Activated CD8-positive, alpha-beta memory T cell treated with anti-CD3 and anti-CD28 coated beads, Interleukin-2, amount 10 ng/mL, durations not matched to agents 7 days and 5 days (primary cell): ENCODE measurements at regions not wholly inside any gene's neighbourhood (a gene's known extent, or its start where the extent isn't known, plus 50 kb on each side); places are given as distances from the start of the nearest gene placed in this dataset.

ENCODE experiments used
- ATAC-seq: fragments of 150-1000 bp; cut with Tn5 transposase; one replicate; pipeline ENCODE4 v1.10.0; 2021; ENCODE audit warnings: moderate library complexity
- CTCF ChIA-PET: fragments of 350-600 bp; sonication (Branson Sonifier 250); formaldehyde crosslinking; loops from one replicate; lab custom pipeline; 2021; ENCODE audit warnings: antibody characterized with exemption; lab: Charles Lee
- DNase-seq: peaks from one replicate; pipeline ENCODE4 v3.0.0-alpha.2; 2020
- H3K27ac Mint-ChIP-seq: one replicate; pipeline ENCODE4 v1.8.0; 2021; ENCODE audit warnings: mild to moderate bottlenecking, mixed read lengths
- H3K27me3 Mint-ChIP-seq: one replicate; pipeline ENCODE4 v1.8.0; 2021; ENCODE audit warnings: mixed read lengths
- H3K36me3 Mint-ChIP-seq: one replicate; pipeline ENCODE4 v1.8.0; 2021; ENCODE audit warnings: mild to moderate bottlenecking, mixed read lengths
- H3K4me1 Mint-ChIP-seq: one replicate; pipeline ENCODE4 v1.8.0; 2021; ENCODE audit warnings: mixed read lengths
- H3K4me3 Mint-ChIP-seq: one replicate; pipeline ENCODE4 v1.8.0; 2021; ENCODE audit warnings: mild to moderate bottlenecking, moderate library complexity, mixed read lengths
- H3K9me3 Mint-ChIP-seq: one replicate; pipeline ENCODE4 v1.8.0; 2022; ENCODE audit warnings: low read depth, mixed read lengths

DNA sequence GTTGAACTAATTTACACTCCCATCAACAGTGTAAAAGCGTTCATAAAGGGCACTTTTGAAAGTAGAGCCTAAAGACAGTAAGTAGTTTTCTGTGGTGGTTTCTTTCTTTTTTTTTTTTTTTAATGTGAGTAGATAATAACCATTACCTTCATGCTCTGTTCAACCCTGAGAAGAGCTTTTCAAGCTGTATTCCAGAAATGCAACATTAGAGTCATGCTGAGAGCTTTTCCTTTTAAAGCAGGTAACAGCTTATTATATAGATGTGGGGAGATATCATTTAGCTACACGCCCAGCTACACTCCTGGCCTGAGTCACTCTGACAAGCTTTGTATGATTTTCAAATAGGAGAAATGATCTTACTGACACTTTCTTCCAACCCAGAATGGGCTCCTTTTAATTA lies 96.2 kb upstream of the ARHGEF26 start:
- no peak overlapping the region for H3K27ac Mint-ChIP-seq
- no peaks in the 10 kb centered on the region for H3K36me3 Mint-ChIP-seq
- no peak for ATAC-seq

DNA sequence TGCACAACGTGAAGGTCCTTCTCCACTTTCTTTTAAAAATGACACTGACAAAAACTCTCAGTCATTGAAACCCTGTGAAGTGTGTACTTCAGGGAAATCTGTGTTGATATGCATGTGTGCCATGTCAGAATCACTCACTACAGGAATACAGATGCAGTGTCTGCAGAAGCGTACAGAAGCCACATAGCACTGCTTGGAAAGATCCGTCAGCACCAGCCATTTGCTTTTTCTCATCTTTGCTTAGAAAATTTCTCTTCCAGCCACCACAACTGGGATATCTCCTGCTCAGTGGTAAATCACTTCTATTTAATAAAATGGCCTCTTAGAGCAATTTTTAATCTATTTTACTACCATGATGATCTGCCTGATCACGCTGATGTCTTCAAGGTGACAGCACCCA lies 91.3 kb upstream of the ARHGEF26 start:
- H3K4me3 Mint-ChIP-seq = no peak overlapping the region
- no peaks in the 10 kb centered on the region for H3K36me3 Mint-ChIP-seq
- no peaks in the 10 kb centered on the region for H3K4me1 Mint-ChIP-seq
- ATAC-seq (no peak), DNase-seq (no peak)
- H3K27ac Mint-ChIP-seq = no peak overlapping the region
- H3K27me3 Mint-ChIP-seq = no peaks in the 10 kb centered on the region
- H3K9me3 Mint-ChIP-seq = no peaks in the 10 kb centered on the region
- CTCF ChIA-PET = no interaction called here

More for the DNA sequence above, 96.2 kb upstream of the ARHGEF26 start:
- CTCF ChIA-PET = interaction anchor here (0.9 kb wide), 1 partner anchor 21 kb away, joined by 3 read pairs; no protein-coding TSS in a partner anchor
- no peak overlapping the region for H3K4me3 Mint-ChIP-seq
- H3K4me1 Mint-ChIP-seq = no peaks in the 10 kb centered on the region
- H3K9me3 Mint-ChIP-seq = no peaks in the 10 kb centered on the region
- peaks cover 3% of the 10 kb centered on the region for H3K27me3 Mint-ChIP-seq
- DNase-seq = no peak

DNA sequence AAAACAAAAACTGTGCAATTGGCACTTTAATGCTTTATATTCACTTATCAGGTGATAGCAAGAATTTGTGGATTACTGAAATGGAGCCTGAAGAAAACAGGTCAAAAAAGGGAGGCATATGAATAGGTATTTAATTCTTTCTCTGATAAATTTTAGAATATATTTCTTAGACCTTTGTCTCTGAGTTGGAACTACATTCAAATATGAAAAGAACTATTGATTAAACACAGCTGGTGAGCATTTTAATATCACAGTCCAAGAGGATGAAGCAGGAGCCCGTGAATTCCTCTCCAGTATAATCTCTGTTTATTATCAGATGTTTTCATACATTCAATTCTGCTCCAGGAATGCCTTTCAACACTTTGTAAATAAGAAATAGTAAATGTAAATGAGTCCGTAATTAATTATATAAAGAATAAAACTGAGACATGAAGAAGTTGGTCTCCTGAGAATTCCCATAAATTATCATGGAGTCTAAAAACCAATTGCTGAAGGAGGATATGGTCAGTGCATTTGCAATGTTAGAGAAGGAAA lies 86.3 kb upstream of the ARHGEF26 start:
- Mint-ChIP-seq H3K36me3 (no peaks in the 10 kb centered on the region), H3K4me3 (no peak overlapping the region), H3K9me3 (no peaks in the 10 kb centered on the region), H3K27me3 (no peaks in the 10 kb centered on the region), H3K27ac (no peak overlapping the region), H3K4me1 (no peaks in the 10 kb centered on the region)
- CTCF ChIA-PET = no interaction called here
- DNase-seq = no peak
- ATAC-seq = no peak

DNA sequence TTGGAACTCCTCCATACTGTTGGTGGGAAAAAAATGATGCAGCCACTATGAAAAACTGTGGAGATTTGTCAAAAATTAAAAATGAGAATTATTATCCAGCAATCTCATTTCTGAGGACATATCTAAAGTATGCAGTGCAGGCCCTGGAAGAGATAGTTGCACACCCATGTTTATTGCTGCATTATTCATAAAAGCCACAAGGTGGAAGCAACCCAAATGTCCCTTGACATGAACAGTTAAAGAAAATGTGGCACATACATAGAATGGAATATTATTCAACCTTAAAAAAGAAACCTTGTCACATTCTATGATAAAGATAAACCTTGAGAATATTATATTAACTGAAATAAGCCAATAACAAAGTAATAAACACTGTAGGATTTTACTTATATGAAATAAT lies 80.9 kb upstream of the ARHGEF26 start:
- Mint-ChIP-seq H3K36me3 (no peaks in the 10 kb centered on the region), H3K4me1 (no peaks in the 10 kb centered on the region), H3K9me3 (no peaks in the 10 kb centered on the region), H3K27ac (no peak overlapping the region), H3K27me3 (no peaks in the 10 kb centered on the region), H3K4me3 (no peak overlapping the region)
- ATAC-seq (no peak), DNase-seq (no peak)
- CTCF ChIA-PET = no interaction called here

DNA sequence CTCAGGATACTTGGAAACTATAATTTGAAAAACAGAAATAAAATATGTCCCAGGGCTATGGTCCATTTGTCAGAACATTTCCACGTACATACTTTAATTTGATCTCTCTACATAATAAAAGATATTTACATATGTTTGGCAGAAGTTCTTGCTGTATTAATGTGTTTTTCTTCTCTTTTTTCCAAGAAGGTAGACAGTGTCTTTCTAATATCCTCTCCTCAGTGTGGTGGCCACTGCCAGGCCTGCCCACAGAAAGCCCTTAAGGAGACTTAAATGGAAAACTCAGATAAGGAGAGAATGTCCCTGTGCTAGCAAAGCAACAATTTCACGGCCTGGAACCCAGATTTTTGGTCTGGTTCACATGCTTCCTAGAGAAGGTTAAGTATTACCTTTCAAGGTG lies 76.5 kb upstream of the ARHGEF26 start:
- Mint-ChIP-seq H3K9me3 (no peaks in the 10 kb centered on the region), H3K36me3 (no peaks in the 10 kb centered on the region), H3K4me1 (no peaks in the 10 kb centered on the region), H3K27ac (no peak overlapping the region), H3K27me3 (no peaks in the 10 kb centered on the region), H3K4me3 (no peak overlapping the region)
- DNase-seq (no peak), ATAC-seq (no peak)
- CTCF ChIA-PET = no interaction called here

DNA sequence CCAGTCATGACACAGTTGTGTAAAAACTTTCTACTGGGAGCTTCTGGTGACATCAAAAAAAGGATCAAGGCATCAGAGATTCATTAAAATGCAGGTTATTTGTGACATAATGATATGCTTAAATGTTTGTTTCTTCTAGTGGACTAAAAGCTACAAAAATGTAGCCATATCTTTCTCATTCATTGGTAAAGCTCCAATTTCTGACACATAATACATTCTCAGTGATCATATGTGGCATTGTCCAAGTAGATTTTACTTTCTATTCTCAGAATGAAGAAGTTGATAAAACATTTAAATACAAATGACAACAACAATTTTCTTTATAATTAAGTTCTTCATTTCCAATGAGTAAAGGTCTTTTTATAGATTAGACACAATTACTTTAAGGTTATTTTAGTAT lies 71.0 kb upstream of the ARHGEF26 start:
- Mint-ChIP-seq H3K27ac (no peak overlapping the region), H3K9me3 (no peaks in the 10 kb centered on the region), H3K4me3 (no peak overlapping the region), H3K27me3 (peaks cover 8% of the 10 kb centered on the region), H3K4me1 (no peaks in the 10 kb centered on the region), H3K36me3 (no peaks in the 10 kb centered on the region)
- CTCF ChIA-PET = no interaction called here
- DNase-seq (no peak), ATAC-seq (no peak)

DNA sequence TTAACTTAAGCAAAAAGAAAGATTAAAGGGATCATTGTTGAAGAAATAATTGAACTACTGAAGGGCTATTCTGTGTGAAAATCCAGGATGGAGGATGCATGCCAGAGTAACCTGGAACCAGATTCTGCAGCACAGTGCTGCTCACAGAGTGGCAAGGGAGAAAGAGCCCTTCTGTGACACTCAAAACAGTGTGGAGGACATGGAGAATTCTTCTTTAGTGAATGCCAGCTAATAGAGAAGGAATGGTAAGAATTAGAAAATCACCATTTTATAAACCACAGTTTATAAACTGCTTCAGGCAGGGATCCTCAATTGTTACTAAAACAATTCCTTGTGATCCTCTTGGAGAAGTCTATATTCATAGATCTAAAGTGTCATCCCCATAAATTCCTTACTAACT lies 70.4 kb upstream of the ARHGEF26 start:
- H3K4me1 Mint-ChIP-seq = no peaks in the 10 kb centered on the region
- CTCF ChIA-PET = no interaction called here
- H3K27me3 Mint-ChIP-seq = peaks cover 8% of the 10 kb centered on the region
- H3K9me3 Mint-ChIP-seq = no peaks in the 10 kb centered on the region
- ATAC-seq (no peak), DNase-seq (no peak)
- H3K4me3 Mint-ChIP-seq = no peak overlapping the region
- no peaks in the 10 kb centered on the region for H3K36me3 Mint-ChIP-seq
- no peak overlapping the region for H3K27ac Mint-ChIP-seq

DNA sequence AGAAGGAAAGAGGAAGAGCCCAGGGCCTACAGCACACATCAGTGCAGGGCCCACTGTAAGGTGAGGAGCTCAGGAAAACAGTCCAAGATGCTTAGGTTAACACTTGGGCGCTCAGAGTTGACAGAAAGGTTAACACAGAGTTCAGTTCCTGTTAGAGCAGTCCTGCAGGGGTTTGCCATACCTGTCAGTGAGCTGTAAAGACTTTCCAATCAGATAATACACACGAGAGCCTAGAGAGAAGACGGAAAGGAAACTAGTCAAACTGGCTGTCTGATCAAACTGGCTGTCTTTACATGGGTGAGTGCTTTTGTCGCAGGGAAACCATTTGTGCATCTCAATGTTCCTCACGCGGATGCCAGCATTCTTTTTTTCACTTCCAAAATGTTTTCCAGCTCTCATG lies 61.4 kb upstream of the ARHGEF26 start:
- DNase-seq (no peak), ATAC-seq (no peak)
- CTCF ChIA-PET = no interaction called here
- Mint-ChIP-seq H3K27me3 (no peaks in the 10 kb centered on the region), H3K27ac (no peak overlapping the region), H3K4me3 (no peak overlapping the region), H3K9me3 (no peaks in the 10 kb centered on the region), H3K36me3 (no peaks in the 10 kb centered on the region), H3K4me1 (no peaks in the 10 kb centered on the region)

DNA sequence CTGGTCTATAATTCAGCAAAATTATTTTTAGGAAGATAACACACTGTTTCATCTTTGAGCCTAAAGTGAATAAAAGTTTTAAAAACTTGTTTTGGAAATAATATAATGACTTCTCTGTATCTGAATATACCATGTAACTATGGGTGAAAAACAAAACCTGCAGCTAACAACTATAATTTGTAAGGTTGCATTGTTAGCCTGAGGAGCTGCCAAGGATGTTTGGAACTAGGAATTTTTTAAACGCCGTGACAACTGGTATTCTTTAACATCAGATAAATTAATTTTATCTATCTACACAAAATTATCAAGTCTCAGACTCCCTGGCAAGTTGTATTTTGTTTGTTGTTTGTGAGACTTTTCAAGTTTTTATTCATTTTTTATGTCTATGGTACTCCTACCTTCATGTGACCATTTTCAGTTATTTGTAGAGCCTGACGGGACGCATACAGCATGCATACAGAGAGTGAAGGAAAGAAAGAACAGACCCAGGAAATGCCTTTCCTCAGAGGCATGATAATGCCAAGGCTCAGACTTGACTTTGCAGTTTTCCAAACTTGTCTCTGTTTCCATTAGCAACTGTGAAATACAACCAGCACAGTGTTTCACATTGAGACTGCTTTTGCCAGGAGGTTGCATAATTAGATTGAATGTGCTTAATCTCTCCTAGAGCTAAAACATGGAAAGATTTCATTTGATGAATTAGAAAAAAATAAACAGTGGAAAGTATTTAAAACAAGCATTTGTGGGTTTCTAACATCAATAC lies 60.8 kb upstream of the ARHGEF26 start:
- no peaks in the 10 kb centered on the region for H3K9me3 Mint-ChIP-seq
- H3K36me3 Mint-ChIP-seq = no peaks in the 10 kb centered on the region
- ATAC-seq = no peak

DNA sequence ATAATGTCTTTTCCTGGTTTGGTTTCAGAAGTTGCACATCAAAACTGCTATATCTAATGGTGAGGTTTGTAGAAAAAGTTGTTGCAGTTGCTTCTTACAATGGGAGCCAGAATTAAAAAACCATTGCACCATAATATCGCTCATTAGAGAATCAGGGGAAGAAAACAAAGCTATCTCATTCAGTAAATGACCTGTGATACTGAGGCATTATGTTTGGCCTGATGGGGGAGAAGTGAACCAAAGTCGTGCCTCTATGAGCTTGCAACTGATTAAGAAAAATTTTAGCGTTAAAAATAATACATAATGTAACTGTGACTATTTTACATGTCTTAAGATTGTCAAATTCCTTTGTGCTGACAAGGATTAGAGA lies 60.2 kb upstream of the ARHGEF26 start:
- Mint-ChIP-seq H3K27ac (no peak overlapping the region), H3K27me3 (no peaks in the 10 kb centered on the region), H3K9me3 (no peaks in the 10 kb centered on the region), H3K4me3 (no peak overlapping the region), H3K4me1 (no peaks in the 10 kb centered on the region), H3K36me3 (no peaks in the 10 kb centered on the region)
- DNase-seq = no peak
- CTCF ChIA-PET = no interaction called here
- ATAC-seq = no peak

More for the DNA sequence above, 60.8 kb upstream of the ARHGEF26 start:
- Mint-ChIP-seq H3K4me1 (no peaks in the 10 kb centered on the region), H3K27ac (no peak overlapping the region), H3K27me3 (no peaks in the 10 kb centered on the region), H3K4me3 (no peak overlapping the region)
- DNase-seq = no peak
- CTCF ChIA-PET = no interaction called here

DNA sequence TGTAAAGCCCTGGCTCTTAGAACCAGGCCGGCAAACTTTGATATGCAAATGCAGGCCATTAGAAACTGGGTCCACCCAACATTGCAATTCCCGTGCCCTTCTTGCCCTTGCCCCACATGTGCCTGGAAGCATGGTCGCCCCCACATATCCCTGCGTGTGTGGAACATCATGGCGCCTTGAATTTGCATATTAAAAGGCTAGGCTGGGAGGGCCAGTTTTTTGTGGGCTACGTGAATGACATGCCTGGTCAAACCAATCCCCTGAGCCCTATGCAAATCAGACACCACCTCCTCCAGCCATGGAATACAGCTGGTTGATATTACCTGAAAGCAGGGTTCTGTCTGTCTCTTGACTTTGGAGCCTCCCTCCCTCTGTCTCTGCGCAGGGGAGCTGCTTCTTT lies 58.7 kb upstream of the ARHGEF26 start:
- peaks cover 2% of the 10 kb centered on the region for H3K9me3 Mint-ChIP-seq
- no peaks in the 10 kb centered on the region for H3K4me1 Mint-ChIP-seq
- no peaks in the 10 kb centered on the region for H3K27me3 Mint-ChIP-seq
- ATAC-seq (no peak), DNase-seq (no peak)
- no peak overlapping the region for H3K27ac Mint-ChIP-seq
- CTCF ChIA-PET = no interaction called here
- no peak overlapping the region for H3K4me3 Mint-ChIP-seq
- H3K36me3 Mint-ChIP-seq = no peaks in the 10 kb centered on the region

DNA sequence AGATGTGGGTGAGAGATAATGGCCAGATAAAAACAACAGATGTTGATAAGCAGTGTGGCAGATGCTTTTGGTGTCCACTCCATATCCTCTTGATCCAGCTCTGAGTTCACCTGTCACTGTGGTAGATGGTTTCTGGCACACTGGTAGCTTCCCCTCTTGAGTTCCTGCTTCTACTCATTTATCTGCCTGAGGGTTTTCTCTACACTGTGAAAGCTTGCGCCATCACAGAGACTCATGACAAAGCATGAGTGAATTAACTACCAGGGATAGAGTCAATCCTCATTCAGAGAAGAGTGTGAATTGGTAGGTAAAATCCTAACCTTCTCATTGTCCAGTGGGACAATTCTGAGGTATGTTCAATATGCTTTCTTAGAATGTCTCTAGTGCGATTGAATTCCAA lies 50.0 kb upstream of the ARHGEF26 start:
- peaks cover 3% of the 10 kb centered on the region for H3K27me3 Mint-ChIP-seq

More for the DNA sequence above, 50.0 kb upstream of the ARHGEF26 start:
- Mint-ChIP-seq H3K27ac (no peak overlapping the region), H3K36me3 (no peaks in the 10 kb centered on the region), H3K4me1 (no peaks in the 10 kb centered on the region), H3K9me3 (peaks cover 2% of the 10 kb centered on the region), H3K4me3 (no peak overlapping the region)
- CTCF ChIA-PET = no interaction called here
- DNase-seq = no peak
- no peak for ATAC-seq
